CD4-positive, alpha-beta T cell (primary cell): ENCODE measurements at regions not wholly inside any gene's neighbourhood (a gene's known extent, or its start where the extent isn't known, plus 50 kb on each side); places are given as distances from the start of the nearest gene placed in this dataset.

Source experiments
- ATAC-seq: fragments of 200-7000 bp; cut with Tn5 transposase; one replicate; pipeline ENCODE4 v1.10.0; 2022; ENCODE audit warnings: mild to moderate bottlenecking; ENCODE audit not compliant: poor library complexity
- CTCF ChIA-PET: fragments of 350-600 bp; sonication (Branson Sonifier 250); formaldehyde crosslinking; loops from one replicate; lab custom pipeline; 2021; ENCODE audit warnings: antibody characterized with exemption, inconsistent platforms; lab: Charles Lee
- POLR2A ChIA-PET: fragments of 350-600 bp; sonication (Branson Sonifier 250); formaldehyde crosslinking; loops from one replicate; lab custom pipeline; 2021; ENCODE audit warnings: antibody characterized with exemption, inconsistent platforms; lab: Charles Lee
- DNase-seq, 14 experiments: peaks; one replicate each; pipeline ENCODE4 v3.0.0-alpha.2; 2013 to 2020; ENCODE audit warnings: mixed read lengths in 2 of 14
- H3K27ac ChIP-seq, 2 donors: one replicate each; pipeline versions ENCODE4 v1.5.1 to v1.7.0; 2013; ENCODE audit warnings: low read length in 2 of 2, low read depth in 1 of 2, mild to moderate bottlenecking in 1 of 2
- H3K27me3 ChIP-seq, 2 experiments: 1 replicate in 1 of 2; 2 replicates in 1 of 2; pipeline versions ENCODE4 v1.6.1 to v1.7.0; 2013; ENCODE audit warnings: low read length in 2 of 2, control low read depth in 1 of 2, mild to moderate bottlenecking in 1 of 2, moderate library complexity in 1 of 2; ENCODE audit not compliant: insufficient read depth in 2 of 2, control insufficient read depth in 1 of 2
- H3K36me3 ChIP-seq: one replicate; pipeline ENCODE4 v1.6.1; 2013; ENCODE audit warnings: low read length, control low read depth; ENCODE audit not compliant: insufficient read depth
- H3K4me1 ChIP-seq: one replicate; pipeline ENCODE4 v1.6.1; 2013; ENCODE audit warnings: low read length, control low read depth; ENCODE audit not compliant: insufficient read depth
- H3K4me3 ChIP-seq: one replicate; pipeline ENCODE4 v1.5.1; 2013; ENCODE audit warnings: mild to moderate bottlenecking, low read length, moderate library complexity
- H3K9me3 ChIP-seq, 2 experiments: 1 replicate in 1 of 2; 2 replicates in 1 of 2; pipeline versions ENCODE4 v1.6.1 to v1.7.0; 2013; ENCODE audit warnings: low read length in 2 of 2, mild to moderate bottlenecking in 2 of 2, control low read depth in 1 of 2, moderate library complexity in 1 of 2; ENCODE audit not compliant: control insufficient read depth in 1 of 2, insufficient read depth in 1 of 2
- H3K27ac Mint-ChIP-seq: one replicate; pipeline ENCODE4 v1.8.0; 2020; ENCODE audit warnings: mixed read lengths
- H3K27me3 Mint-ChIP-seq: one replicate; pipeline ENCODE4 v1.8.0; 2021; ENCODE audit warnings: mixed read lengths
- H3K36me3 Mint-ChIP-seq: one replicate; pipeline ENCODE4 v1.8.0; 2021; ENCODE audit warnings: low read depth, mixed read lengths
- H3K4me1 Mint-ChIP-seq: one replicate; pipeline ENCODE4 v1.8.0; 2021; ENCODE audit warnings: low read depth, mixed read lengths
- H3K4me3 Mint-ChIP-seq: one replicate; pipeline ENCODE4 v1.8.0; 2020; ENCODE audit warnings: mild to moderate bottlenecking, mixed read lengths
- H3K9me3 Mint-ChIP-seq: one replicate; pipeline ENCODE4 v1.8.0; 2020; ENCODE audit warnings: mixed read lengths
- intact Hi-C, 2 experiments: fragments of 100-400 bp; cut with DNase I in 1 of 2; cut with micrococcal nuclease in 1 of 2; formaldehyde crosslinking; loops; one replicate each; pipeline versions ENCODE4 v1.15.1 to v1.9.0; 2023 to 2025; cut with DNase I, micrococcal nuclease
- TF ChIP-seq, protein P1 (sequence below): fragments of 200-600 bp; IDR thresholded peaks from one replicate; pipeline ENCODE4 v1.8.0; 2022; ENCODE audit warnings: antibody characterized with exemption, mild to moderate bottlenecking

DNA sequence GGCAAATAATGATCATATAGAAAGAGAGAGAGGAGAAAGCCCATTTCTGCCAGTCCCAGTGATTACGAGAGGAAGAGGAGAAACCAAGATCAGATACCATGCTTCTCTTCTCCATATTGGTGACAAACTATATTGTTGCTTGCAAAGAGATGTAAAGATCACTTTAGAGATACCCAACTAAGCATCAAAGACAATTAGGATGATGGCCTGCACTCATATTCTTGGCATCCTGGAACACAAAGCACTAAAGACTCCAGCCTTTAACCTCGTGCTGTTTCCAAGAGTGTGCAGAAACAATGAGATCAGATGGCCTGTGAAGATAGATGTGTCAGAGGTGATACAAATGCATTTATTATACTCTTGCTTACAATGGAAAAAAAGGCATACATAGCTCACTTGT lies 170.7 kb upstream of the TP63 start:
- no peaks in the 10 kb centered on the region for H3K4me1 Mint-ChIP-seq
- H3K27ac Mint-ChIP-seq: no peak overlapping the region
- Histone ChIP-seq H3K36me3 (no peaks in the 10 kb centered on the region), H3K27ac (no peak overlapping the region), H3K4me3 (no peak overlapping the region), H3K9me3 (no peaks in the 10 kb centered on the region), H3K27me3 (no peaks in the 10 kb centered on the region), H3K4me1 (no peaks in the 10 kb centered on the region)
- H3K9me3 Mint-ChIP-seq: no peaks in the 10 kb centered on the region
- H3K36me3 Mint-ChIP-seq: no peaks in the 10 kb centered on the region
- intact Hi-C loops: no loop called here
- POLR2A ChIA-PET: no interaction called here
- DNase-seq: no peak
- ATAC-seq: no peak
- TF ChIP-seq, protein P1, sequence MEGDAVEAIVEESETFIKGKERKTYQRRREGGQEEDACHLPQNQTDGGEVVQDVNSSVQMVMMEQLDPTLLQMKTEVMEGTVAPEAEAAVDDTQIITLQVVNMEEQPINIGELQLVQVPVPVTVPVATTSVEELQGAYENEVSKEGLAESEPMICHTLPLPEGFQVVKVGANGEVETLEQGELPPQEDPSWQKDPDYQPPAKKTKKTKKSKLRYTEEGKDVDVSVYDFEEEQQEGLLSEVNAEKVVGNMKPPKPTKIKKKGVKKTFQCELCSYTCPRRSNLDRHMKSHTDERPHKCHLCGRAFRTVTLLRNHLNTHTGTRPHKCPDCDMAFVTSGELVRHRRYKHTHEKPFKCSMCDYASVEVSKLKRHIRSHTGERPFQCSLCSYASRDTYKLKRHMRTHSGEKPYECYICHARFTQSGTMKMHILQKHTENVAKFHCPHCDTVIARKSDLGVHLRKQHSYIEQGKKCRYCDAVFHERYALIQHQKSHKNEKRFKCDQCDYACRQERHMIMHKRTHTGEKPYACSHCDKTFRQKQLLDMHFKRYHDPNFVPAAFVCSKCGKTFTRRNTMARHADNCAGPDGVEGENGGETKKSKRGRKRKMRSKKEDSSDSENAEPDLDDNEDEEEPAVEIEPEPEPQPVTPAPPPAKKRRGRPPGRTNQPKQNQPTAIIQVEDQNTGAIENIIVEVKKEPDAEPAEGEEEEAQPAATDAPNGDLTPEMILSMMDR: no peak
- CTCF ChIA-PET: no interaction called here
- H3K27me3 Mint-ChIP-seq: no peaks in the 10 kb centered on the region
- H3K4me3 Mint-ChIP-seq: no peak overlapping the region

DNA sequence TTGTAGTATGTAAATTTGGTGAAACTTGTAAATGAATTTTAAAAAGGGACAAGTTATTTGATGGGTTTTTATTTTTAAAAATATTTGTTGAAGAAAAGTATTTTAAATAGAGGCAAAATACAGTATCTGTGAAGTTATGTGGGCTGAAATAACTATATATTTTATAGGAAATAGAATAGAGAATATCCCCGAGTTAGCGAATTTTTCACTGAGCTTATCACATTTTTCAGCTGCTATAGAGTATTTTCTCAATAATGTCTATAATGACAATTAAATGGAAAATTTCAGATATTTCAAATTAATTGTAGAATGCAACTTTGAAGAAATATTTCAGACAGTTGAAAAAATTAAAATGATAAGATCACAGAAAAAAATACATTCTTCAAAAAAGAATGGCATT lies 166.4 kb upstream of the TP63 start:
- intact Hi-C loops: no loop called here
- no peaks in the 10 kb centered on the region for H3K4me1 ChIP-seq
- no peak for DNase-seq
- ChIA-PET POLR2A (no interaction called here), CTCF (no interaction called here)
- H3K27me3 ChIP-seq: no peaks in the 10 kb centered on the region
- ATAC-seq: no peak
- H3K27ac Mint-ChIP-seq: no peak overlapping the region
- TF ChIP-seq, protein P1: no peak
- no peaks in the 10 kb centered on the region for H3K9me3 ChIP-seq
- no peaks in the 10 kb centered on the region for H3K36me3 ChIP-seq
- H3K4me1 Mint-ChIP-seq: no peaks in the 10 kb centered on the region
- no peaks in the 10 kb centered on the region for H3K36me3 Mint-ChIP-seq
- no peak overlapping the region for H3K4me3 ChIP-seq
- no peak overlapping the region for H3K4me3 Mint-ChIP-seq
- no peaks in the 10 kb centered on the region for H3K9me3 Mint-ChIP-seq
- H3K27me3 Mint-ChIP-seq: no peaks in the 10 kb centered on the region
- H3K27ac ChIP-seq: no peak overlapping the region

DNA sequence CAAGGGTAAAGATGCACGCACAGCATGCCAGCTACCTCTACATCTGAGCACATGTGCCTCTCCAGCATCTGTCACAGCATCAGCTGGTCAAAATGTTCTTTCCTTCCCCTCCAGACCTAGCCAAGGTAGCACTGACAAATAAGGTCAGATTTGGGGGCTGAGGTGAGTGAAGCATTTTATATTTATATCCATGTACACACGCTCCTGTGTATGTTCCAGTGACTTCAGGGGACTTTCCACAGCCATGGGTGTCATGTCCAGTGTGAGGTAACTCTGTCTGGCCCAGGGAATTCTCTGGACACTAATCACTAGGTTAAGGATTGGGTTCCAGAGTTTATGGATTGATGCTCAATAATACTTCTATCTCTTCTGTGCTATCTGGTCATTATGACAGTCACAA lies 165.2 kb upstream of the TP63 start:
- ATAC-seq (no peak), DNase-seq (no peak)
- no peaks in the 10 kb centered on the region for H3K27me3 ChIP-seq
- no peaks in the 10 kb centered on the region for H3K36me3 ChIP-seq
- Mint-ChIP-seq H3K27ac (no peak overlapping the region), H3K27me3 (no peaks in the 10 kb centered on the region), H3K4me1 (no peaks in the 10 kb centered on the region), H3K4me3 (no peak overlapping the region), H3K36me3 (no peaks in the 10 kb centered on the region), H3K9me3 (no peaks in the 10 kb centered on the region)
- H3K4me3 ChIP-seq: no peak overlapping the region
- TF ChIP-seq, protein P1: no peak
- intact Hi-C loops: no loop called here
- ChIA-PET POLR2A (no interaction called here), CTCF (no interaction called here)
- no peaks in the 10 kb centered on the region for H3K9me3 ChIP-seq
- no peaks in the 10 kb centered on the region for H3K4me1 ChIP-seq
- no peak overlapping the region for H3K27ac ChIP-seq
